ENCODE measurements at regions not wholly inside any gene's neighbourhood (a gene's known extent, or its start where the extent isn't known, plus 50 kb on each side); places are given as distances from the start of the nearest gene placed in this dataset.

- no TSS peak for BruUV-seq (replicated peaks)
- Histone ChIP-seq H4K20me1 (ENCODE audit: control insufficient read depth, insufficient read depth) (no peaks in the 10 kb centered on the region), H3K4me2 (ENCODE audit: control insufficient read depth, insufficient read depth) (no peak overlapping the region), H3K4me1 (ENCODE audit: control insufficient read depth, insufficient read depth, low read length) (no peaks in the 10 kb centered on the region), H3K36me3 (ENCODE audit: control insufficient read depth in 2 of 2, insufficient read depth in 2 of 2, low read length in 1 of 2) (no peaks in the 10 kb centered on the region), H3K9me3 (replicated peaks; ENCODE audit: control insufficient read depth, insufficient read depth, low read length) (no peaks in the 10 kb centered on the region), H3K4me3 (no peak overlapping the region), H3K27ac (ENCODE audit: control insufficient read depth, insufficient read depth) (no peak overlapping the region), H3K79me2 (ENCODE audit: control insufficient read depth, insufficient read depth, low read length) (no peaks in the 10 kb centered on the region), H3K27me3 (replicated peaks in 1 of 2; ENCODE audit: control insufficient read depth in 2 of 2, insufficient read depth in 2 of 2, low read length in 1 of 2) (no peaks in the 10 kb centered on the region), H2AFZ (ENCODE audit: control insufficient read depth, low read depth, low read length) (no peak overlapping the region), H3K9ac (ENCODE audit: control insufficient read depth, insufficient read depth, low read length) (no peak overlapping the region)
- ChIA-PET CTCF (no interaction called here), RAD21 (ENCODE audit: unreplicated experiment) (no interaction called here), POLR2A (no interaction called here), SMC1A (ENCODE audit: uncharacterized antibody, unreplicated experiment) (no interaction called here)
- in situ Hi-C loops (cut with MboI): no loop called here
- intact Hi-C loops (cut with micrococcal nuclease; ENCODE audit: unreplicated experiment): no loop called here
- 9% methylated on average over 8 of the region's 8 CpGs for WGBS (ENCODE audit: insufficient coverage, insufficient replicate concordance, low lambda C conversion rate, missing lambda C conversion rate)
- no peak for ATAC-seq
- TF ChIP-seq SREBF2 (IDR thresholded peaks at IDR 0.05; ENCODE audit: low read length): no peak
- TF ChIP-seq RAD51 (IDR thresholded peaks at IDR 0.05): no peak
- no peak for TF ChIP-seq PML (IDR thresholded peaks at IDR 0.05; ENCODE audit: low read length)
- TF ChIP-seq ZBED1 (IDR thresholded peaks at IDR 0.05; ENCODE audit: borderline replicate concordance): no peak
- TF ChIP-seq MLLT1 (IDR thresholded peaks at IDR 0.05): no peak
- no peak for TF ChIP-seq MXI1 (IDR thresholded peaks at IDR 0.05; ENCODE audit: low read depth, low read length)
- TF ChIP-seq CEBPZ (IDR thresholded peaks at IDR 0.05; ENCODE audit: low read depth, low read length): no peak
- no peak for TF ChIP-seq ASH2L (IDR thresholded peaks at IDR 0.05; ENCODE audit: borderline replicate concordance, low read depth)
- no peak for FAIRE-seq
- DNase-seq (ENCODE audit: low read depth, low spot score): no peak
These were observed 891.4 kb upstream of the C9orf72 start for GRCh38 chr9:28464481-28465216.
